COLO668 (cell line): ENCODE measurements at regions not wholly inside any gene's neighbourhood (a gene's known extent, or its start where the extent isn't known, plus 50 kb on each side); places are given as distances from the start of the nearest gene placed in this dataset.

Experiments
- DNase-seq: peaks from one replicate; lab custom pipeline; 2025; ENCODE audit not compliant: unreplicated experiment; lab: John Stamatoyannopoulos, UW

GRCh38 chr13:30033681-30034457 is 183.5 kb upstream of the UBL3 start:
- no peak for DNase-seq

DNA sequence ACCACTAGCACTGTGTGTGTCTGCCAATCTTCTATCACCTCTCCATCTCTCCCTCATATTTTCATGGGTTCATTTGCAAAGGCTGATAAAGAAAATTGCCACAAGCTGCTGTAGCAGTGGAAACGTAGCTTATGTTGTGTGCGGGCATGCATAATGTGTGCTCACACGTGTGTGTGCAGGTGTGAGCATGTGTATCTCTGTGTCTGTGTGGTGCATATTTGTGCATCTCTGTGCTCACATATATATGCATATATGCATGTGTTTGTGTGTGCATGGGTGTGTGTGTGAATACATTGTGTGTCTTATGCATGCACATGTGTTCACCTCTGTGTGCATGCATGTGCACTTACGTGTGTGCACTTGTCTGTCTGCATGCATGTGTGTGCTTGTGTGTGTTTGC is 181.8 kb upstream of the UBL3 start:
- DNase-seq: no peak

GRCh38 chr13:30031488-30031887 is 181.1 kb upstream of the UBL3 start:
- DNase-seq: no peak

GRCh38 chr13:30030141-30030750 is 179.8 kb upstream of the UBL3 start:
- DNase-seq: no peak

GRCh38 chr13:30027569-30028455 is 177.4 kb upstream of the UBL3 start:
- DNase-seq: no peak

DNA sequence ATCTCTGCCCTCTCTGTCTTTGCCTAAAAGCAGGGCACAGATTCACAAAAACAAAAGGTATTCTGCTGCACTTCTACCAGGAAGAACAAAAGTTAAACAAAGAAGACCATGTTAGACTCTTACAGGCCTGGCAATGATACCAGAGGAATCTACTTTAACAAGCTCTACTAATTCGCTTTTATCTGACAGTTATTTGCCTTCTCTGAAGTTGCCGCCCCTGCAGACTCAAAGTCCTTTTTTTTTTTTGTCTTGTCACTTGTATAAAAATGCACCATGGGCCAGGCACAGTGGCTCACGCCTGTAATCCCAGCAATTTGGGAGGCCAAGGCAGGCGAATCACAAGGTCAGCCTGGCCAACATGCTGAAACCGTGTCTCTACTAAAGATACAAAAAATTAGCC is 176.5 kb upstream of the UBL3 start:
- DNase-seq: no peak

GRCh38 chr13:30026093-30026492 is 175.7 kb upstream of the UBL3 start:
- DNase-seq: no peak

DNA sequence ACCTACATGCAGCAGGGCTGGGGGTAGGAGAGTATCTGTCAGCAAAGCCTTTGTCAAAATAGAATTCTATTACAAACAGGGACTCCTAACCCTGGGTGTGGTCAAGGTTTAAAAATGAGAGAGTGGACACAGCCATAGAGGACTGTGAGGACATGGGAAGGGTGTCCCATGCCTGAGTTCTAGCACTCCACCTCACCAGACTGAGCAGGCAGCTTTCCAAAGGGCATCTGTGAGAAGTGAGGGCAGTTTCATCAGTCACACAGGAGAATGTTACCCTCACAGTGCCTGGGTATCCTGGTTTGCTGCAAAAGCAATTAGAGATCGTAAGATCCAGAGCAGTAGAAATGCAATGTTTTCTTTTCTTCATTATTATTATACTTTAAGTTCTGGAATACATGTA is 174.9 kb upstream of the UBL3 start:
- DNase-seq: no peak

DNA sequence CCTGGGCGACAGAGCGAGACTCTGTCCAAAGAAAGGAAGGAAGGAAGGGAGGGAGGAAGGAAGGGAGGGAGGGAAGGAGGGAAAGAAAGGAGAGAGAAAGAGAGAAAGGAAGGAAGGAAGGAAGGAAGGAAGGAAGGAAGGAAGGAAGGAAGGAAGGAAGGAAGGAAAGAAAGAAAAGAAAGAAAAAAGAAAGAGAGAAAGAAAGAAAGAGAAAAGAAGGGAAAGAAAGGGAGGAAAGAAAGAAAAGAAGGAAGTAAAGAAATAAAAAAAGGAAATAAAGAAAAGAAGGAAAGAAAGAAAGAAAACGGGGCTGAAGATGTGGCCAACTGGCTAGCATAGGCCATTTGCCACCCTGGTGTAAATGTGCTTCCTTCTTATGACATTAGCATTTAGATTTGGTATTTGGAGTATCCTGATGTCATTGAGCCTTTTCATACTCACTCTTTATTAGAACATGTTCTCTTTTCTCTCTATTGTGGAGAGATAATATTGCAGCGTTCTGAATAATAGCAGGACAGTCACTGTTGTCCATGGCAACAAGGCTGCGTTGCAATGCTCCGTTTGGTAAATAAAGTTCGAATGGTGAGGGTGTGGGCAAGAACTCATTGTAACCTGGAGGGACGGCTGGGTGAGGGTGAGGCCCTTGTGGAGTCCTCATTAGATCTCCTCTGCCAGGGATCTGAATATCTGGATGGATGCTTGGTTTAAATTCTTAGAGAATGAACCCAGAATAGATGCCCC is 173.9 kb upstream of the UBL3 start:
- no peak for DNase-seq

GRCh38 chr13:30023196-30023895 is 172.9 kb upstream of the UBL3 start:
- no peak for DNase-seq

DNA sequence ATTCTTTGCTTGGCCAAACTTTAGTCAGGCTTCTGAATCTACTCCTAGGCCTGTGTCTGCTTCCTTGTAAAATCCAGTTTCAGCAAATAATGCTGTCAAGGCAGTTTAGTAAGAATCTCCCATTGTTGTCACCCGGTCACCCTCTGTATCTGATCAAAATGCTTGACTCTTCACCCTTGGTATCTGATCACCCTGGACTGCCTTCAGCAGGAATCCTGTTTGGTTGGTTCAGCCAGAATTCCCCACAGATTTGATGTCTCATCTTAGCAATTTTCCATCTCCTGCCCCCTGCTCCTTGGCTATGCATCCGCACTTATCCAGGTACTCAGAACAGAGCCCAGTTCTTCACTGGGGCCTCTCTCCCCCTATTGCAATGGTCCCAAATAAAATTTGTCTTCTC is 172.4 kb upstream of the UBL3 start:
- DNase-seq: no peak

- no peak for DNase-seq
Measured at GRCh38 chr13:30022256-30022655, 171.8 kb upstream of the UBL3 start.

DNA sequence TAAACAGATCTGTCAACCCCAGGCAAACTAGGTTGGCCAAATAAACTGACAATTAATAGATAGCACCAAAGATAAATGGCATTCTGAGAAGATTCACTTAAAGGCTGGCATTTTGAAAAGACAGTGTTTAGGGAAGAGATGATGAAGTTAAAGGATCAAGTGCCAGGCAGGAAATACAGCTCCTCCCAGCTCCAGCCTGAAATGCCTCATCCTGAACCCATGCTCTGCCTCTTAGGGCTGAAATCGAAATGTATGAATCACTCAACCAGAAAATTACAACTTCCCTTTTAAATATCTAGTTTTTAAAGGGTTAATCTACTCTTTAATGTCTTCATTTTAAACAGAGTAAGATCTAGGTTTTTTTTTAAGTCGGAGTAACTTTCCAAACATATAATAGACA is 171.2 kb upstream of the UBL3 start:
- no peak for DNase-seq

GRCh38 chr13:30020726-30021312 is 170.4 kb upstream of the UBL3 start:
- no peak for DNase-seq

DNA sequence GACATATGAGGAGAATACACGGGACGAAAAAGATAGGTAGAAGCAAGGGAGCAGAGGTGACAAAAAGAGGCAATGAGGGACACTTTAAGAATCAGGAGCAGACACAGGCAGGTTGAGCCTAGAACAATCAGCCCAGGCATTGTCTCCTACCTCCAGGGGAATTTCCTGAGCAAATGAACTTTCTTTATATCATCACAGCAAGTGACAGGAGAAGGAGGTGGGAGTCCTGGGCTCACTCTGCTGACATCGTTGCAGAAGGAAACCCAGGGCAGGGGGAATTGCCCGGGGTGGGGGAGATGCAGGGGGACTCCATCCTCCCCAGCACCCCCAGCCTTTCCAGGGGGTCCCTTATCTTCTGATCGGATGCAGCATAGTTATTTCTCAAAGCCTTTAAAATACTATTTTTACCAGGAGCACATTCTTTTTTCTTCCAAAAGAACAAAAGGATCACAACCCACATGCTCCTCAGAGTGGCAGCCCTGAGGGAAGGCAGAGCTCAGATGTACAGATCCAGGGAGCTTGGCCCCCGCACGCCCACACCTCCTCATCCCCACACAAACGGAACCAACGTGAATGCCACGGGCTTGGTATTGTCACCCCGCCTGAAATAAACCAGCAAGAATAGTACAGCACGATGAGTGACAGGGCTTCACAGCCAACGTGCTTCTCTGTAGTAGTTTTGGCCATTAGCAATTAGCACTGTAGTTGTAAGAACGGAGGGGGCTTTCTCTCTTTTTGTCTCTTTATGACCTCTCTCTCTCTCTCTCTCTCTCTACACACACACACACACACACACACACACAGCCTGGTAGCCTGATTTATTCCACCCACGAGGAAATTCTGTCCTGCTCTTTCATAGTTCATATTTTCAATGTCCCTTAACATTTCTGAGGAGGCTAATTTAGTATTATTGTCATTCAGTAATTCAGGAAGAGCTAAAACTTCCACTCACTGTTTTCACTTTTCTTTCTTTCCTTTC is 169.5 kb upstream of the UBL3 start:
- no peak for DNase-seq

- no peak for DNase-seq
Measured at GRCh38 chr13:30017880-30018279, 167.5 kb upstream of the UBL3 start.

DNA sequence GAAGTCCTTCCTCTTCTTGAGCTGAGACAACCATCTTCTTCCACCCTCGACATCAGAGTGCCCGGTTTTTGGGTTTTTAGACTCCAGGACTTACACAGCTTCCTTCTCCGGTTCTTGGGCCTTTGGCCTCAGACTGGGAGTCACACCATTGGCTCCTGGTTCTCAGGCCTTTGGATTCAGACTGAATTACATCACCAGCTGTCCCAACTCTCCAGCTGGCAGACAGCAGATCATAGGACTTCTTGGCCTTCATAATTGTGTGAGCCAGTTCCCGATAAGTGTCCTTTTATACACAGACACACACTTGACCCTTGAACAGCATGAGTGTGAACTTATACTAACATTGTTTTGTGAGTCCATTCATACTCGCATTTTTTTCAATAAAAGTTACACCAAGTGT is 166.0 kb upstream of the UBL3 start:
- no peak for DNase-seq

GRCh38 chr13:30009411-30009810 is 159.0 kb upstream of the UBL3 start:
- DNase-seq: no peak

- no peak for DNase-seq
Measured at GRCh38 chr13:30006246-30006645, 155.8 kb upstream of the UBL3 start.
